NT2/D1 (cell line): ENCODE measurements at regions not wholly inside any gene's neighbourhood (a gene's known extent, or its start where the extent isn't known, plus 50 kb on each side); places are given as distances from the start of the nearest gene placed in this dataset.

Experiments used
- SUZ12 ChIP-seq: IDR thresholded peaks from 2 replicates; pipeline ENCODE4 v1.6.1; 2011; ENCODE audit not compliant: insufficient read length, insufficient read depth; ENCODE audit errors: extremely low read depth
- YY1 ChIP-seq: IDR thresholded peaks from 2 replicates; pipeline ENCODE4 v1.6.1; 2011; ENCODE audit not compliant: insufficient read length, insufficient read depth
- ZNF274 ChIP-seq: IDR thresholded peaks from 2 replicates; pipeline ENCODE4 v1.6.1; 2011; ENCODE audit warnings: mild to moderate bottlenecking, low read depth, low read length

DNA sequence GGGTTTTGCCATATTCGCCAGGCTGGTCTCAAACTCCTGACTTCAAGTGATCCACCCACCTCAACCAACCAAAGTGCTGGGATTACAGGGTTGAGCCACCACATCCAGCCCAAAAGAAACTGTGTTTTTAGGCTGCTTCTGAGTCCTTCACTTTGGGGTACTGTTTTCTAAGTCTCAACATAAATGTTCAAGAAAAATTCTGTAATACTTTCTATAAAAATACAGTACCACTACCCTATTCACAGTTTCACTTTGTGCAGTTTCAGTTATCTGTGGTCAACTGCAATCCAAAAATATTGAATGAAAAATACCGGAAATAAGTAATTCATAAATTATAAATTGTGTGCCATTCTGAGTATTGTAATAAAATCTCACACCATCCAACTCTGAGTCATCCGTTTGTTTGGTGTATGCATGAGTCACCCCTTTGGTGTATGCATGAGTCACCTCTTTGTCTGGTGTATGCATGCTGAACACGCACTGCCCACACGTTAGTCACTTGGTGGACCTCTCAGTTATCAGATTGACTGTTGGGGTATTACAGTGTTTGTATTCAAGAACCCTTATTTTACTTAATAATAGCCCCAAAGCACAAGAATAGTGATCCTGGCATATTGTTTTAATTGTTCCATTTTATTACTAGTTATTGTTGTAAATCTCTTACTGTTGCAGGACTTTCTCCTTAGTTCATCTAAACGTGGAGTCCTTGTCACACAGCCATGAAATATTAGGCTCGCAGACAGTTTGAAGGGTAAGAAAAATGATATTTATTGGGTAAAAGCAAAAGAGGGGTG lies 190.2 kb downstream of the FSCB start:
- TF ChIP-seq YY1: no peak
- TF ChIP-seq ZNF274: no peak
- TF ChIP-seq SUZ12: no peak
